Endodermal cell (in vitro differentiated cells): ENCODE measurements at regions not wholly inside any gene's neighbourhood (a gene's known extent, or its start where the extent isn't known, plus 50 kb on each side); places are given as distances from the start of the nearest gene placed in this dataset.

Source experiments
- DNase-seq: peaks from one replicate; pipeline ENCODE4 v3.0.0-alpha.2; 2017
- H3K27ac ChIP-seq: 2 replicates; pipeline ENCODE4 v1.5.1; 2013; ENCODE audit warnings: mild to moderate bottlenecking, low read depth, low read length, moderate library complexity
- H3K27me3 ChIP-seq: 2 replicates; pipeline ENCODE4 v1.6.1; 2013; ENCODE audit warnings: mild to moderate bottlenecking, low read length, moderate library complexity; ENCODE audit not compliant: insufficient read depth, control insufficient read depth, poor library complexity, severe bottlenecking
- H3K36me3 ChIP-seq: 2 replicates; pipeline ENCODE4 v1.7.0; 2013; ENCODE audit warnings: mild to moderate bottlenecking, low read length, moderate library complexity; ENCODE audit not compliant: control insufficient read depth, insufficient read depth
- H3K4me1 ChIP-seq: one replicate; pipeline ENCODE4 v1.7.0; 2013; ENCODE audit warnings: low read length; ENCODE audit not compliant: control insufficient read depth, insufficient read depth
- H3K4me3 ChIP-seq: 2 replicates; pipeline ENCODE4 v1.5.1; 2013; ENCODE audit warnings: mild to moderate bottlenecking, low read length, moderate library complexity
- H3K9ac ChIP-seq: 2 replicates; pipeline ENCODE4 v1.6.1; 2013; ENCODE audit warnings: mild to moderate bottlenecking, low read length, moderate library complexity; ENCODE audit not compliant: poor library complexity, severe bottlenecking; ENCODE audit errors: extremely low read depth
- H3K9me3 ChIP-seq: 2 replicates; pipeline ENCODE4 v1.6.1; 2013; ENCODE audit warnings: mild to moderate bottlenecking, low read length, moderate library complexity; ENCODE audit not compliant: control insufficient read depth
- H3K27ac Mint-ChIP-seq: 2 replicates; pipeline ENCODE4 v1.8.0; 2020; ENCODE audit warnings: mixed read lengths
- H3K27me3 Mint-ChIP-seq: 2 replicates; pipeline ENCODE4 v1.8.0; 2021; ENCODE audit warnings: mild to moderate bottlenecking, mixed read lengths; ENCODE audit not compliant: insufficient read depth
- H3K36me3 Mint-ChIP-seq: 2 replicates; pipeline ENCODE4 v1.8.0; 2020; ENCODE audit warnings: low read depth, mixed read lengths
- H3K4me1 Mint-ChIP-seq: 2 replicates; pipeline ENCODE4 v1.8.0; 2020; ENCODE audit warnings: mixed read lengths
- H3K4me3 Mint-ChIP-seq: 2 replicates; pipeline ENCODE4 v1.8.0; 2020; ENCODE audit warnings: mild to moderate bottlenecking, moderate library complexity, mixed read lengths
- H3K9me3 Mint-ChIP-seq: 2 replicates; pipeline ENCODE4 v1.8.0; 2020; ENCODE audit warnings: mild to moderate bottlenecking, mixed read lengths
- WGBS, 2 experiments: methylation state at CpG; one replicate each; pipeline versions ENCODE4 v1.1.5 to v1.1.7; 2013; ENCODE audit warnings: missing lambda C conversion rate in 2 of 2, mixed read lengths in 1 of 2; ENCODE audit not compliant: insufficient coverage in 1 of 2, insufficient read length in 1 of 2; 5-methylcytosine and 5-hydroxymethylcytosine counted together
- TF ChIP-seq, protein P1 (sequence below): fragments of 200-600 bp; sonication (generic); conservative IDR thresholded peaks from 2 replicates; pipeline ENCODE4 v1.5.0; 2021; ENCODE audit warnings: antibody characterized with exemption, mild to moderate bottlenecking

DNA sequence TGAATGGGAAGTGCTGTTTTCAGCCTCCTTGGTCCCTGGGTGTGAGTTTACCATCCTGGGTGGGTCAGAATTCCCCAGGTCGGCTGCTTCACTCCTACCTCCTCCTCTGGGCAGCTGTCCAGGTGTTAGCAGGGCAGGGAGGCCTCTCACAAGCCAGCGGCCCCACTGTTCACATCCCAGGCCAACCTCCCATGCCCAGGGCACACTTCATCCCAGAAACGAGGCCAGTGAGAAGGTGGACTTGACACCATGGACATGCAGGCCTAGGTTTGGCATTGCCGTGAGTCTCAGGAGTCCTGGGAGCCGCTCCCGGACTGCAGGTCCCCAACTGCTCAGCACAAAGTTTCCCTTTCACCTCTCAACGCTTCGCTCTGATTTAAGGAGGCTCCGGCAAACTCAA, 229.6 kb upstream of the IRX2 start:
- H3K27ac Mint-ChIP-seq = no peak overlapping the region
- Histone ChIP-seq H3K27ac (no peak overlapping the region), H3K27me3 (no peaks in the 10 kb centered on the region), H3K9ac (no peak overlapping the region), H3K4me3 (no peak overlapping the region), H3K9me3 (no peaks in the 10 kb centered on the region), H3K4me1 (no peaks in the 10 kb centered on the region), H3K36me3 (no peaks in the 10 kb centered on the region)
- no peak for DNase-seq
- 92% methylated on average over 2 to 9 of the region's 9 CpGs for WGBS, 2 experiments
- no peaks in the 10 kb centered on the region for H3K4me1 Mint-ChIP-seq
- no peaks in the 10 kb centered on the region for H3K27me3 Mint-ChIP-seq
- TF ChIP-seq, protein P1, sequence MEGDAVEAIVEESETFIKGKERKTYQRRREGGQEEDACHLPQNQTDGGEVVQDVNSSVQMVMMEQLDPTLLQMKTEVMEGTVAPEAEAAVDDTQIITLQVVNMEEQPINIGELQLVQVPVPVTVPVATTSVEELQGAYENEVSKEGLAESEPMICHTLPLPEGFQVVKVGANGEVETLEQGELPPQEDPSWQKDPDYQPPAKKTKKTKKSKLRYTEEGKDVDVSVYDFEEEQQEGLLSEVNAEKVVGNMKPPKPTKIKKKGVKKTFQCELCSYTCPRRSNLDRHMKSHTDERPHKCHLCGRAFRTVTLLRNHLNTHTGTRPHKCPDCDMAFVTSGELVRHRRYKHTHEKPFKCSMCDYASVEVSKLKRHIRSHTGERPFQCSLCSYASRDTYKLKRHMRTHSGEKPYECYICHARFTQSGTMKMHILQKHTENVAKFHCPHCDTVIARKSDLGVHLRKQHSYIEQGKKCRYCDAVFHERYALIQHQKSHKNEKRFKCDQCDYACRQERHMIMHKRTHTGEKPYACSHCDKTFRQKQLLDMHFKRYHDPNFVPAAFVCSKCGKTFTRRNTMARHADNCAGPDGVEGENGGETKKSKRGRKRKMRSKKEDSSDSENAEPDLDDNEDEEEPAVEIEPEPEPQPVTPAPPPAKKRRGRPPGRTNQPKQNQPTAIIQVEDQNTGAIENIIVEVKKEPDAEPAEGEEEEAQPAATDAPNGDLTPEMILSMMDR = no peak
- no peaks in the 10 kb centered on the region for H3K36me3 Mint-ChIP-seq
- no peak overlapping the region for H3K4me3 Mint-ChIP-seq
- H3K9me3 Mint-ChIP-seq = peaks cover 6% of the 10 kb centered on the region

DNA sequence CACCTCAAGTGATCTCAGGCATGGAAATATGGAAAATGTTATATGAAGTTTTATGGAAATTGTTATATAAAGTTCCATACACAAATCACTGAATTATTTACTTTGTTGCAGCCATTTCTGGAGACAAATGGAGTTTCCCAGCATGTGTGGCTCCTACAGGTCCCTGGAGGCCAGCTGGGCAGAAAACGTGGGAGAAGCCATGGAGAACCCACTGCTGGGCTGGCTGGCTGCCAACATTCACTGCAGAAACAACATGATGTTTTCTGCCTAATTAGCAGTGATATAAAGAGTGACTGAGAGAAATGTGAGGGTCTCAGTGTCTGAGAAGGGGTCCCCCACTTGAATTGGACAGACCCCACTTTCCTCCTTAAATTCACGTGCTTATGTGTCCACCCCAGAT, 208.8 kb upstream of the IRX2 start:
- no peak overlapping the region for H3K9ac ChIP-seq
- H3K4me1 Mint-ChIP-seq = peaks cover under 1% of the 10 kb centered on the region
- H3K9me3 ChIP-seq = peaks cover 3% of the 10 kb centered on the region
- H3K27me3 ChIP-seq = no peaks in the 10 kb centered on the region
- no peak for DNase-seq
- no peak overlapping the region for H3K27ac ChIP-seq
- no peak overlapping the region for H3K27ac Mint-ChIP-seq
- no peaks in the 10 kb centered on the region for H3K36me3 ChIP-seq
- 78% methylated on average over 2 of the region's 2 CpGs; no CpG with 5 or more reads in 1 of the 2 experiments for WGBS, 2 experiments
- H3K9me3 Mint-ChIP-seq = peaks cover 4% of the 10 kb centered on the region
- TF ChIP-seq, protein P1 = no peak
- no peaks in the 10 kb centered on the region for H3K36me3 Mint-ChIP-seq
- H3K4me1 ChIP-seq = no peaks in the 10 kb centered on the region
- H3K4me3 Mint-ChIP-seq = no peak overlapping the region
- H3K27me3 Mint-ChIP-seq = no peaks in the 10 kb centered on the region
- no peak overlapping the region for H3K4me3 ChIP-seq

DNA sequence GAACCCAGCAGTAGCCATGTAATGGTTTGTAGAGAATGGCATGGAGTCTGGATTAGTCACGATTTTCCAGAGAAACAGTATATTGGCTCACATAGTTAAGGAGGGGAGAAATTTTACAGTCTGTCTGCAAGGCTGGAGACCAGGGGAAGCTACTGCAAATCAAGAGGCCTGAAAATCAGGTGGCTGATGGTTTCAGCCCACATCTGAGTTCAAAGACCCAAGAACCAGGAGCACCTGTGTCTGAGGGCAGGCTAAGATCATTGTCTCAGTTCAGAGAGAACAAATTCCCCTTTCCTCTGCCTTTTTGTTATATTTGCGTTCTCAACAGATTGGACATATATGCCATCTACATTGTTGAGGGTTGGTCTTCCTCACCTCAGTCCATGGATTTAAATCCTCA, 207.5 kb upstream of the IRX2 start:
- no peak overlapping the region for H3K4me3 ChIP-seq
- TF ChIP-seq, protein P1 = no peak

More for the DNA sequence above, 207.5 kb upstream of the IRX2 start:
- peaks cover 2% of the 10 kb centered on the region for H3K4me1 Mint-ChIP-seq
- no peaks in the 10 kb centered on the region for H3K4me1 ChIP-seq
- no peaks in the 10 kb centered on the region for H3K27me3 Mint-ChIP-seq
- peaks cover 3% of the 10 kb centered on the region for H3K9me3 ChIP-seq
- no peaks in the 10 kb centered on the region for H3K36me3 ChIP-seq
- no peaks in the 10 kb centered on the region for H3K27me3 ChIP-seq
- H3K9ac ChIP-seq = no peak overlapping the region
- H3K9me3 Mint-ChIP-seq = peaks cover 4% of the 10 kb centered on the region
- H3K36me3 Mint-ChIP-seq = no peaks in the 10 kb centered on the region
- 63 to 82% methylated on average over 1 to 2 of the region's 2 CpGs for WGBS, 2 experiments
- no peak overlapping the region for H3K4me3 Mint-ChIP-seq
- H3K27ac ChIP-seq = no peak overlapping the region
- DNase-seq = no peak
- H3K27ac Mint-ChIP-seq = no peak overlapping the region
